GM19467 (cell line): ENCODE measurements at regions not wholly inside any gene's neighbourhood (a gene's known extent, or its start where the extent isn't known, plus 50 kb on each side); places are given as distances from the start of the nearest gene placed in this dataset.
"Not testable (repeated sequence)": the region's sequence is repeated elsewhere in the genome, so short reads cannot be mapped to it uniquely, and the experiment has no call there.

ENCODE experiments used
- ATAC-seq: cut with Tn5 transposase; IDR thresholded peaks from one replicate; pipeline ENCODE4 v1.9.1; 2021; ENCODE audit warnings: mild to moderate bottlenecking, moderate library complexity; ENCODE audit not compliant: unreplicated experiment

DNA sequence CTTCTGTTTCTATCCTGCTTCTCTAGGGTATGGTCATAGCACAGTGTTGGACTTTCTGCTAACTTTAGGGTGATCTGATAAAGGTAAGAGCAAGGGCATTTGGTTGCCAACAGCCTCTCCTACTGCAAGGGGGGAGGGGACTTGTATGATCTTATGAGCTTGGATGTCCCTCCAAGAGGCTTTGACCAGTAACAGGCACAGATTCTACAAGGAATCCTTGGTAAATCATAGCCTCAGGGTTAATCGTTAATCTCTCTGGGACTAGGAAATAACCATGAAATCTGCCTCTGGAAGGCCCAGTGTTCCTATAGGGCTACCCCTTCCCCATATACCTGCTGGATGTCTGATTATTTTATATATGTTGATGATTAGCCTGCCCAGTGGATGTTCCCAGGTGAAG, 134.8 kb upstream of the TNFSF4 start:
- ATAC-seq, result no peak

DNA sequence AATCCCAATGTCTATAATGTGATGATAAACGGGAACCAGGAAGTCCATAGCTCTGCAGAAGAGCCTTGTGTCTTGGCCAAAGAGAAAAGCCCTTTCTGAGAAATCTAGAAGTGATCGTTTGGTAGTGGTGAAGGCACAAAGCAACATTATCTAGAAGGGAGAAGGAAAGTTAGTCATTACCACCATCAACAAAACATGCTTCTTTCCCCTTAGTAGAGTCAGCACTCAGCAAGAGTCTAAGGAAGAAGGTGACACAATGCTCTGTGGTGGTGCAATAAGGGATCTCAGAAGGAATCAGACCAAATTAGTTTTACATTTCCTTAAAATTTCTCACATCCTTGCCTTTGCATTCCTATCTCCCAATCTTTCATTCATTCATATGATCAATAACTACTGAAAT, 134.4 kb upstream of the PRDX6 start:
- ATAC-seq, result no peak

DNA sequence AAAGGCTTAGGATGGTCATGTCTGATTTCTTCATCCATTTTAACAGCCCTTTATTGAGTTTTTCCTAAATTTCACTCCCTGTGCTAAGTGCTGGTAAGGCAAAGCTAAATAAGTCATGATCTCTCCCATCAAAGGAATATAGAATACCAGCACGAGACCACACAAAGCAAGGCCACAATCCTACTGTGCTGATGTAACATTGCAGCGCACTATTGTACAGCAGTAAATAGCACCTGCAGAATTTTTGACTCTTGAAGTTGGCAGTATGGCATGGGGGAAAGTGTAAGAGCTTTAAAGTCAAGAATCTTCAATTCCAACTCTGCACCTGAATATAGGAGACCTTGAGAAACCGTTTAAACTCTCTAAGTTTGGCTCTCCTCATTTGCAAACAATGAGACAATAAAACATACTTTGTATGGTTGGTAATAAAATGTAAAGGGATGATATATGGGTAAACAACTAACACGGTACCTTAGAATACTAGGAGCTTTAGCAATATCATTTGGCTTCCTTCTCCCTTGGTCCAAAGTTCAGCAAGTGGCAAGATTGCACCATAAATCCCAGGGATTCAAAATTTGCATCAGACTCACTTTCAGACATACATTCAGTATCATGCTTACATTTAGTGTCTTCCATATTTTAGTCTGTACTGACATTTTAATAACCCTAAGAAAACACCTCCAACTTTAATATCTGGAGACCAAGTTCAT, 132.9 kb upstream of the PRDX6 start:
- ATAC-seq, result no peak

DNA sequence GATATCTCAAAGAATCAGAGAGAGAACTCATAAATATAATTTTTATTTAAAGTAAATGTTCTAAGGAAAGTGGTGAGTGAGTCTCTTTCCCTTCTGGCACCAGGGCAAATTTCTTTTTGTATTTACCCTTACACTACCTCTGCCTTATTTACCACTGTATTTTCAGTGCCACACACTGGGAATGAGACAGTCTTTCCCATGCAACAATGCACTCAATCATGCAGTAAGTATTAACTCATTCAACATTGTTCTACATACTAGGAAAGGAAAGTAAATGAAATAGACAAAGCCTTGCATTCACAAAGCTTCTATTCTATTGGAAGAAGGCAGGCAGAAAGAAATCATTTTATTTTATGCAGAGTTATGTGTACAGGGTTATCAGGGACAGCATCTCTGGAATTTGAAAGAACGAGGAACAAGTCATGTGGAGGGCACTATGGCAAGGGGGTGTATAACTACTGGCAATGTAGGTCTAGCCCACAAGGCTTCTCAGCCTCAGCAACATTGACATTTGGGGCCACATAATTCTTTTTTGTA, 129.8 kb upstream of the PRDX6 start:
- ATAC-seq, result no peak

DNA sequence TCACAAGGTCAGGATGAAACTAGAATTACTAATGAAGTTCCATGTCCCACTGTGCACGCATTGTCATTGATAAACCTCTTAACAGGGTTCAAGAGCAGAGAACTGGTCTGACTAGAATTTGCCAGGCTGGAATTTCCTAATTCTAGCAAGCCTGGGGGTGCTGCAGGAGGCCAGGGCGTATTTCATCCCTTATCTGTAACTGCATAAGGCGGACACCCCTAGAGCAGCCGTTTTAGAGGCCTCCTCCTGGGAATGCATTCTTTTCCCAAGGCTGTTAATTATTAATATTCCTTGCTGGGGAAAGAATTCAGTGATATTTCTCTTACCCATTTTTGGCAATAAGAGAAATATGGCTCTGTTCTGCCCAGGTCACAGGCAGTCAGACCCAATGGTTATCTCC, 124.5 kb upstream of the PRDX6 start:
- not testable (repeated sequence) for ATAC-seq

DNA sequence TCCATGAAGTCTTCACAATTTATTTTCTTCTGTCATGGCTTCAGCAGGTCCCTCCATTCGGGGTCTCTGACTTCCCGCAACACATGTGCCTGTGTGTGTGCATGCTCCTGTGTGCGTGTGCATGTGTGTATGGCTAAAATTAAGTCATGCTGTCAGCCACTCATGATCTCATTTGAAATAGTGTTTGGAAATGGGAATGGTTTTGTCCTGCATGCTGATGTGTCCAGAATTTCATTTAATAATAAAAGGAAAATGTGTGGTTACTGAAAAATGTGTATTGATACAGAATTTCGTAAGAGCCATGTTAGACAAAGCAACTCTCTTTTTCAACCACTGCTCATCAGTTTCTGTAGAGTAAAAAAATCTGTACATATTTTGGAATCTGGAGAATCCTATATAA, 123.8 kb upstream of the PRDX6 start:
- ATAC-seq, result no peak

DNA sequence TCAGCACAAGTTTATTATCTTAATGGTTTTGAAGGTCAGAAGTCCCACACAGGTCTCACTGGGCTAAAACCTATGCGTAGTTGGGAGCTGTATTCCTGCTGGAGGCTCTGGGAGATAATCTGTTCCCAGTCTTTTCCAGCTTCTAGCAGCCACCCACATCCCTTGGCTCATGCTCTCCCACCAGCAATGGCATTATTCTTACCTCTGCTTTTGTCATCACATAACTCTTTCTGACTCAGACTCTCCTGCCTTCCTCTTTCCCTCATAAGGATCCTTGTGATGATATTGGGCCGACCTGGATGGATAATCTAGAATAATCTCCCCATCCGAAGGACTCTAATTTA, 122.2 kb upstream of the PRDX6 start:
- ATAC-seq, result no peak

DNA sequence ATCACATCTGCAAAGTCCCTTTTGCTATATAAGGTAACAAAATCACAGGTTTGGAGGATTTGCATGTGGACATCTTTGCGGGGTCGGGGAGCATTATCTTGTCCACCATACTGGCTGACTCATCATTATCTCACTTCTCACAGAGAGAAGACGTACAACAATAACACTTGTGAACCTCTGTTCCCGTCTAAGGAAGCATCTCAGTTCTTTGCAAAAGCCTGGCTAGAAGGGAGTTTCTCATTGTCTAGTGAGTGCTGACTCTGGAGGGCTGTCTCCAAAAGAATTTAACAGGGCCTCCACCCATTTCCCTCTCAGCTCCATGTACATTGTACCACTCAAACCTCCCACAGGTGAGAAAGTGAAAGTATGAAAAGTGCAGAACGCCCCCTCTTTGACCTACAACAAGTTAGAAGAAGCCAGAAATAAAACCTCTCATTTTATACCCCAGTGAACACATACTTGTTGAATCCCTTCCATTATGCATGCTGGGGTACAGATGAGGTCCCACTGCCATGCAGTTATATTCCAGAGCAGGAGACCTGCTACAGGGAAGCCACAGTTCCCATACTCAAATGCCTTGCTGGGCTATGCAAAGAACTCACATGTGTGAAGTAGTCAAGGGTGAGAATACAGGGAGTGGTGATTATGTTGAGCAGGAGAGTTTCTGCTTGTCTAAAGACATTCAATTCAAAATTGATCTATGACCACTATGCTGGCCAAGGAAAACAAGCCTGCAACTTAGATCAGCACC, 121.7 kb upstream of the PRDX6 start:
- peak; percentile 45 for ATAC-seq

DNA sequence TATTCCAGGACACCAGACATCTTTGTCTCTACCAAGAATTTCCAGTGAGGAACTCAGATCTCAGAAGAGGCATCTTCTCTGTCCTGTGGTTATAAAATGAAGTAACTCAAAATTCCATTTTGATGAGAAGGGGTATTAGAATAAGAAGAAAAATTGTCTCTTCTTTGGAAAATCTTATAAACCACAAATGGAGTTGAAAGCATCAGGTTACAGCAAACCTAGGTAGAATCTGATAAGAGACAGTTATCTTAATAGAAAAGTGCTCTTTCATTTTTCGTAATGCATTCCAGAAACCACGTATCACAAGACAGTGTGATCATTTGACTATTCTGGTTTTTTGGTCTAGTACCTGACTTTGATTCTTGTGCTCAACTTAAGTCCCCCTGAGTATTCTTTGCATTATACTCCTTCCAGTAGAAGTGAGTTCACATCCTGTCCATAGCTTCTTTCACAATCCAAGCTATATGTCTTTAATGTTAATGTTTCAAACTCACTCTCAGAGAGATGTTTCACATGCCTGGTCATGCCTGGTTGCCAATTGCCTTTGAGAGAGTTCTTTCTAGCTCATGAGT, 120.9 kb upstream of the PRDX6 start:
- no peak for ATAC-seq

DNA sequence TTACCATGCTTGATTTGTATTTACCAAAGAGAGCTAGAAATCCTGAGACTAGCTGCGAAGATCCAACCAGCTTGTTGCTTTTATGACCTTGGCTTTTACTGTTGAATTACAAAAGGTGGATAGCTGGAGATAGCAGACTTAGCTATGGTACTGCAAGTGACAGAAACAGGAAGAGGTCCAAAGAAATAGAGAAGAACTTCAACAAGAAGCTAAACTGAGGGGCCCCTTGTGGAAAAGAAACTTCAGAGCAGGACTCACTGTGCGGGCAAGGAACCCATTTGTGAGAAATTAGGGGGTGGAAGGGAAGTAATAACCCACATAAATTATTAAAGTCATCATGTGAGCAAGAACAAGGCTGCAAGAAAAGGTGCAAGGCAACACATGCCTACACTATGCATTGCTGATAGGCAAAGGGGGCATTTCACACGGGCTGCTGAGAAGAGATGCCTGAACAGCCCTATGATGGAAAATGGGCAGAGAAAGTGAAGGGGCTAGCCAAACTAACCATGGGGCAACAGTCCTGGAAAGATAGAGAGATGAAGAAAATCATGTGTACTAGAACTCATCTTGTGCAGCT, 116.6 kb upstream of the PRDX6 start:
- ATAC-seq, result no peak

DNA sequence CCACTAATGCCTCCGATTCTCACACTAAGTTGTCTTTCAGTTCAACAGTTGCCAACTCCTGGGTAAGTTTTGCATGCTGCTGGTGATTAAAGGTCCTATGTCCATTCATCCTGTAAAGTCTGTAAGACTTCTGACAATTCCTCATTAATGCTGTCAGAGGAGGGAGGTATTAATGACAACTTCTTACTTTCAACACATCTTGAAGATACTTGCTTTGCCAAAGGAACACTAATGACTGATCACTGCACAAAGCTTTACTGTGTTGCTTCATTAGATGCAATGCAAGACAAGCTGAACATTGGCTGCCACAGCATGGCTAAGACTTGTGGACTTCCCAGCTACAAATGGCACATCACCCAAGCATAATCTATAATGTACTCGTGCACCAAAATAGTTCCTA, 114.6 kb upstream of the PRDX6 start:
- no peak for ATAC-seq

DNA sequence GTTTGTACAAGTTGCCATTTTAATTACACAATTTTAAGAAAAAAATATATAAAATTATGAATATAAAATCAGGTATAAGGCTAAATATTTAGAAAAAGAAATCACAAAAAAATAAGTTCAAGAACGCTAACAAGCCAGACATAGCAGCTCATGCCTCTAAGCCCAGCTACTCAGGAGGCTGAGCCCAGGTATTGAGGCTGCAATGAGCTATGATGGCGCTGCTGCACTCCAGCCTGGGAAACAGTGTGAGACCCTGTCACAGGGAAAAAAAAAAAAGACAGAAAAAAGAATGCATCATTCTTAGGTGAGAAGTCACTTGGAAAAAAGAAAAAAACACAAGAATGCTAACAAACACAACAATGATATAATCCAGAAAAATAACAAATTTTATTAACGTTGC, 112.3 kb upstream of the PRDX6 start:
- ATAC-seq, result no peak

DNA sequence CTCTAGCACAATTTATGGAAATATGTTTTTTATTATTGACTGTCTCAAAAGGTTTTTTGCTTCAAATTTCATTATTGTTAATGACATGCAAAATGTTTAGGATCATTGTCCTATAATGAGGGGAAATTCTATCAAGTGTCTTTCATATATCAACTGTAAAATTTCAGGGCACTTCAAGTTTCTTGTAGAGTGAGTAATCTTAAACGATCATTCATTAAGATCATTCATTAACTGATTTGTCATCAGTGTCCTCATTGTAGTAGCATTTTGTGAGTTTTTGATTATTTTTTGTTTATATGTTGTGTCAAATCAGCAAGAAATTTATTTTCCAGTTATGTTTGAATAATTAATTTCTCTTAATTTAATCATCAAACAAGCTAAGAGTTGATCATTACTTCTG, 111.8 kb upstream of the PRDX6 start:
- no peak for ATAC-seq

DNA sequence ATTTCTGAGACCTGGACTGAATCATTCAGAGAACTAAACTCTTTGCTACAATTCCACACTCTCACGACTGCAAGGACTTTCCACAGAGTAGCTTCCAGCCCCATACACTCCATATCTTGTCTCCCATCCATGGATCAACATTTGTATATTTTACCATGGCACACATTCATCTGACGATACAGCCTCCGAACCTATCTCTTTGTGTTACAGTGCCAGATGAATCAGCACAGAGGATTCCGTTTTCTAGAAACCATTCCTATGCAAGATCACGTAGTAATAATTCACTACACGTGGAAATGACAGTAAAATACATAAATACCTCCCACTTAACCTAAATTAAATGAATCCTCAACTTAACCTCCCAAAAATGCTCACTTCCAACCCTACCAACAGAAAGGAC, 110.0 kb upstream of the PRDX6 start:
- ATAC-seq, result no peak

DNA sequence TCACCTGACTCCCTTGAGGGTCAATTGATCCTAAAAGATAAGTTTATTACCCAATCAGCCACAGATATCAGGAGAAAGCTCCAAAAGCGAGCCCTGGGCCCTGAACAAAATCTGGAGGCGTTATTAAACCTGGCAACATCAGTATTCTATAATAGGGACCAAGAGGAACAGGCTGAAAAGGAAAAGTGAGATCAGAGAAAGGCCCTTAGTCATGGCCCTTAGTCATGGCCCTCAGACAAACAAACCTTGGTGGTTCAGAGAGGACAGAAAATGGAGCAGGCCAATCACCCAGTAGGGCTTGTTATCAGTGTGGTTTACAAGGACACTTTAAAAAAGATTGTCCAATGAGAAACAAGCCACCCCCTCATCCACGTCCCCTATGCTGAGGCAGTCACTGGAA, 106.5 kb upstream of the PRDX6 start:
- not testable (repeated sequence) for ATAC-seq

DNA sequence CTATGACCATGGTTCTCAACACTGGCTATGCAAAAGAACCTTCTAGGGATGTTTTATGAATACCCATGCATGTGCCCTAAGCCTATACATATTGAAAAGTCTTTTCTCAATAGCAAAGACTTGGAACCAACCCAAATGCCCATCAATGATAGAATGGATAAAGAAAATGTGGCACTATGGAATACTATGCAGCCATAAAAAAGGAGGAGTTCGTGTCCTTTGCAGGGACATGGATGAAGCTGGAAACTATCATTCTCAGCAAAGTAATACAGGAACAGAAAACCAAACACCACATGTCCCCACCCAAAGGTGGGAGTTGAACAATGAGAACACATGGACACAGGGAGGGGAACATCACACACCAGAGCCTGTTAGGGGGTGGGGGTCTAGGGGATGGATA, 101.1 kb upstream of the PRDX6 start:
- ATAC-seq, result not testable (repeated sequence)

DNA sequence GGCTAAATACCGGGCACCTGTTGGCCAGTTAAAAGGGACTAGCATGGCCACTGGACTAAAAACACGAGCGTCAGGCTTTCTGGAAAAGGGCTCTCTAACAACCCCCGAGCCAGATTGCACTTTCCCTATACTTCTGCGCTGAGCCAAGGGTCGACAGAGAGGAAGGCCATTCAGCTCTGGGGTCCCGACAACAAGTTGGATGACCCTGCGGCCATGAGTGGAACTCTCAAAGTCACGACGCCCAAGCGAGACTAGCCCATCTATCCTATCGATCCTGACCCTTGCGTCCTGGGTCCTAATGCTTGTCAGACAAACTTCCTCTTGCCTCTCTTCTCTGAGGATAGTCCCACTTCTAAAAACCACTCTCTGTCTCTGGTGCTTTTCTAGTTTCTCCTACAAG, 99.9 kb upstream of the PRDX6 start:
- no peak for ATAC-seq

DNA sequence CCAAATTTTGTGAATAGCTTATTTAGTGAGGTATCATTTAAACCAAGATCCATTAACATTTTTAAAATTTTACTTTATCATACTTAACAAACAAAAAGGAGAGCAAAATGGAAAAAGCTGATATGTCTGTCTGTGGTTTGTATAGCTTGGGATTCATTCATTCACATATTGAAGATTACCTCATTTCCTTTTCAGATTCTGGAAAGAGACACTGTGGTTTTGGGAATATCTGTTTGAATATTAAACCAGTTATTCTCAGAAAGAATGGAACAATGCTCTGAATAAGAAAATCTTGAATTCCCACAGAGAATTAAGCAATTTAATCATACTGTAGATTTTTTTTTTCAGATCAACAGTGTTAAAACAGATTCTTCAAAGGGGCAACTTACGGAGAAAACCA, 93.8 kb upstream of the PRDX6 start:
- ATAC-seq, result no peak

DNA sequence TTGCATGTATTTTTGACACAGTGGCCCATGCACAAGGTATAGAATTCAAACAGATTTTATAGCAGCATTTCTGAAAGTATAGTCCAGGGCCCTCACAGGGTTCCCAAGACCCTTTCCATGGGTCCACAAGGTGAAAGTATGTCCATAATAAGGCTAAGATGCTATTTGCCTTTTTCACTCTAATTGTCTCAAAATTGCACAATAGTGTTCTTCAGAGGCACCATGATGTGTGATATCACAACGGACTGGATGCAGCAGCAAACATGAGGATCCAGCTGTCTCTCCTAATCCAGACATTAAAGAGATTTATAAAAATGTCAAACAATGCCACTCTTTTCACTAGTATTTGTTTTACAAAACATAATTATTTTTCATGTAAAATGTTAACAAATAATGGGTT, 88.8 kb upstream of the PRDX6 start:
- ATAC-seq, result no peak

DNA sequence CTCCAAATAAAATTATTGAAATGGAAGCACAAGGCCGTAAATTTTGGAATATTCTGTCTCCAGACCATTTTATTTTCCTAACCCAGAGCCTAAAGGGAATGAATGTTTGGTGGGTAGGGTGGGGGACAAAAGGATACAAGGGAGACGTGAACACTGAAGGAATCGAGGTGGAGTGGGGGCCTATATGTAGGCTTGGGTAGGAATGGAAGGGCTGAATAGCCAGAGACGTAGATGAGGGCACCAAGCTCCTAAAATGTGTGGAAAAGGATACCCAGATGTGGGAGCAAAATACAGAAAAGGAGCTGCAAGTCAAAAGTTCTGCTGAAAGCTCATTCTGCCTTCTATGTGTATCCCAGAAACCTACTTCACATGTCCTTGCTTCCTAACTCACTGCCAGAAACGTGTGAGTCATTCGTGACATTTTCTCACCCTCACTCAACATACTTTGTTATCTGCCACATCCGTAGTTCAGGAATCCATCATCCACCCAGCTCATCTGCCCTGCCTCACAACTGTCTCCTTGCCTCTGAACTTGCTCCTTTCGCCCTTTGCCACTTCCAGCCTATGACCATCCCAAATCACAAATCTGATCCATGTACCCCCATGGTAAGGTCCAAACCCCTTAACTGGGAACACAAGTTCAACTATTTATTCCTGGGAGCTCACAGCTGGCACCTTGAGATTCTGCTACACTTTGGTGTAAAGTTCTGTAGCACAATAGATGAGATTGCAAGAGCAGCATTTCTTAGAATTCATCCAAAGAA, 84.1 kb upstream of the PRDX6 start:
- no peak for ATAC-seq

DNA sequence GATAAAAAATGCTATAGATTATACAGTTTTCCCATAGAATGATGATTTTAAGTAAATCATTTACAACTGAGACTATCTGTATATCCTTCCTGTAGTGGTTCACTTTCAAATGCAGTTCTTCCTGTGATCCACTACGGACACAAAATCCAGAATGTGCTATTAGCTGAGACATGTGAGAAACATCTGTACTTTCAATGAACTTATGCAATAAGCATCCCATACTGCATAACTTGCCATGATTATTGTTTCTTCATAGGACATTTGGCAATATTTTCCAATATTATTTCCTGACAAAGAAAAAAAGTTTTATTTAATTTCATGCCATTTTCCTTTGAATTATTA, 83.5 kb upstream of the PRDX6 start:
- no peak for ATAC-seq
